OCI-LY7 (cell line): ENCODE measurements at regions not wholly inside any gene's neighbourhood (a gene's known extent, or its start where the extent isn't known, plus 50 kb on each side); places are given as distances from the start of the nearest gene placed in this dataset.

Experiments
- CTCF ChIP-seq: fragments of 200-600 bp; sonication (generic); conservative IDR thresholded peaks from 2 replicates; pipeline ENCODE4 v1.5.1; 2014; ENCODE audit warnings: mild to moderate bottlenecking, antibody characterized with exemption, low read length, moderate library complexity, mixed read lengths
- EZH2phosphoT487 ChIP-seq: fragments of 200-600 bp; sonication (generic); IDR thresholded peaks from 2 replicates; pipeline ENCODE4 v1.6.1; 2018; ENCODE audit warnings: low read depth, borderline replicate concordance, mild to moderate bottlenecking, mixed run types, antibody characterized with exemption, low read length, moderate library complexity, mixed read lengths

- TF ChIP-seq CTCF (no peak), EZH2phosphoT487 (no peak)
Measured at GRCh38 chr12:58416236-58416635, 474.9 kb downstream of the ATP23 start.
